ENCODE measurements at regions not wholly inside any gene's neighbourhood (a gene's known extent, or its start where the extent isn't known, plus 50 kb on each side); places are given as distances from the start of the nearest gene placed in this dataset.

DNA sequence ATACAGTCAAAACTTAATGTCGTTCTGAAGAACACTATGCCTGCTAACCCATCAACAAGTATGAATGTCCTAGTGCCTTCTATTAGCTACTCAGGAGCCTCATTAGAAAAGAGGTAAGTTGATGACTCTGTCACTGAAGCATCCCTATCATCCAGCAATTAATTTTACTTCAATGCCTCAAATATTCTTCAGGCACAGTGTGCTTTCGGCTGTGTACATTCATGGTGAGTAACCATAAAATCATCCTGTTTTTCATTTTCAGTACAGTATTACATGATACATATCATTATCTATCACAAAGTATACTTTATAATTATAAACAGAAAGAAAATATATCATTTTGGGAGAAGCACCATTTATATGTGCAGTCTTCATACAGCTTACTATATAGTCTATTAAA lies 495.5 kb upstream of the ZWINT start:
- H3K4me3 ChIP-seq (ENCODE audit: low read depth, low read length) = no peak overlapping the region
- TF ChIP-seq, protein P1, sequence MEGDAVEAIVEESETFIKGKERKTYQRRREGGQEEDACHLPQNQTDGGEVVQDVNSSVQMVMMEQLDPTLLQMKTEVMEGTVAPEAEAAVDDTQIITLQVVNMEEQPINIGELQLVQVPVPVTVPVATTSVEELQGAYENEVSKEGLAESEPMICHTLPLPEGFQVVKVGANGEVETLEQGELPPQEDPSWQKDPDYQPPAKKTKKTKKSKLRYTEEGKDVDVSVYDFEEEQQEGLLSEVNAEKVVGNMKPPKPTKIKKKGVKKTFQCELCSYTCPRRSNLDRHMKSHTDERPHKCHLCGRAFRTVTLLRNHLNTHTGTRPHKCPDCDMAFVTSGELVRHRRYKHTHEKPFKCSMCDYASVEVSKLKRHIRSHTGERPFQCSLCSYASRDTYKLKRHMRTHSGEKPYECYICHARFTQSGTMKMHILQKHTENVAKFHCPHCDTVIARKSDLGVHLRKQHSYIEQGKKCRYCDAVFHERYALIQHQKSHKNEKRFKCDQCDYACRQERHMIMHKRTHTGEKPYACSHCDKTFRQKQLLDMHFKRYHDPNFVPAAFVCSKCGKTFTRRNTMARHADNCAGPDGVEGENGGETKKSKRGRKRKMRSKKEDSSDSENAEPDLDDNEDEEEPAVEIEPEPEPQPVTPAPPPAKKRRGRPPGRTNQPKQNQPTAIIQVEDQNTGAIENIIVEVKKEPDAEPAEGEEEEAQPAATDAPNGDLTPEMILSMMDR (IDR thresholded peaks at IDR 0.05; ENCODE audit: low read depth, low read length) = no peak

DNA sequence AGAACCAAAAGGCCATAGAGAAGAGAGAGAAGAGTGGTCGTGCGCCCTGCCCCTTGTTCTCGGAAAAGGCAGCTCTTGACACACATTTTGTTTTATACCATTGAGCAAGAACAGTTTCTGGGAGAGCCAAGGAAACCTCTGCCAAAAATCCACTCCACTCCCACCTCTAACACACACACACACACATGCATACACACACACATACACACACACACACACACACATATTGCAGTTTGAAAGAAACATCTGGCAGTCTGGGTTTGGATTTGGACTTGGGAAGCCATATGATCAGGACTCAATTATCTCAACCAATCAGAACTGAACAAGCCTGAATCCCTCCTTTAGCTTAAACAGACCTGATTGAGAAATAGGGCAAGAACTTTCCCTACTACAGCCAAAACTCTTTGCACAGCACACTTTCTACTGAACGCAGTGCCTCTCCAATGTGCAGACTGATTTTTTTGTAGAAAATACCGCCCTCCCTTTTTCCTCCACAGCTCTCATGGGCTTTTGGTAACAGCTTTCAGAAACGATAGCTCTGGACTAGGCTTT lies 484.0 kb upstream of the ZWINT start:
- TF ChIP-seq, protein P1 (IDR thresholded peaks at IDR 0.05; ENCODE audit: low read depth, low read length) = no peak
- H3K4me3 ChIP-seq (ENCODE audit: low read depth, low read length) = no peak overlapping the region

DNA sequence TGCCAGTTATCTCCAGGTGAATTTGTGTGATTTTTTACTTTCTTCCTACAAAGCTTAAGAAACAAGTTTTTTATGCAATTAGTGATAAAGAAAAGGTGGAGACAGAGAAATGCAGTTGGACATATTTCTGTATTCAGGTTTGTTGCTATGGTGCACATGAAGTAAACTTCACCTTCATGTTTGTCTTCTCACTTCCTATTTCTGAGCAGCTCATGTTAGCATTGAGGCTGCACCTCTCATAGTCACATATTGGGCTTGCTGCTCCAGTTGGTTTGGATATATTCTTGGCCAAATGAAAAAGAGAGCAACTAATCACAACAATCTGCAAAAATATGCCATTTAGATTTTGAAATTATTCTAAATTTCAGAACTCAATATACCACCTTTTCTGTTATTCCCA lies 475.6 kb upstream of the ZWINT start:
- no peak overlapping the region for H3K4me3 ChIP-seq (ENCODE audit: low read depth, low read length)
- TF ChIP-seq, protein P1 (IDR thresholded peaks at IDR 0.05; ENCODE audit: low read depth, low read length) = no peak

DNA sequence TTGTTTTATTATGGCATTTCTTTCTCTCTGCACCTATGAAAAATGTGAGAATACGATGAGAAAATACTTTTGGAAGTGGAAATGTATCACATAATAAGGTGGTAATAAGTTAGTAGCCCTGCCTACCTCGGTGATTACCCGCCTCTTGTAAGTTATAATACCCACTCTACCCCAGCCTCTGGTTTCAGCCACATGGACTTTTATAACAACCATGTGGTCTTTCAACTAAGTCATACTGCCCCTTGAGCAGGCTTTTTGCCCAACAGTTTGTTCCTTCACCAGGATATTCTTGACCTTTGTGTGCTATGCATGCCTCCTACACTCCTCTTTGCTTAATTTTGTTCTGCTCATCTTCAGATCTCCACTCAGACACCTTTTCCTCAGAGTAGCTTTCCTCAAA lies 470.6 kb upstream of the ZWINT start:
- H3K4me3 ChIP-seq (ENCODE audit: low read depth, low read length) = no peak overlapping the region
- TF ChIP-seq, protein P1 (IDR thresholded peaks at IDR 0.05; ENCODE audit: low read depth, low read length) = no peak

DNA sequence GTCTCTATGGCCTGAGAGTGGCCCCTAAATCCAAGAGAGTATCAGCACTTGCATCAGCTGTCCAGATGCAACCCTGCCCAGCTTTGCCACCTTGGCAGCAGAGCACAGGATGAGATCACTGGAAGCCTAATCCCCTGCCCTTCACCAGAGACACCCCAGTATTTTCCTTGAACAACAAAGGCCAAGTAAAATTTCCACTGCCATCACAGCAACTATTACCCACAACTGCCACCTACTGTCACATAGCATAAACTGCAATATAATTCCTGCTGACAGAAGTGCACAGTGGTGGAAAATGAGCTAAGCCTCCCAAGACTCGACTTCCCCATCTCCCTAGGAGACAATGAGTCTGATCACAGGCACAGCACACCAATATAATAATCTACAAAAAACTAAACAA lies 462.8 kb upstream of the ZWINT start:
- TF ChIP-seq, protein P1 (IDR thresholded peaks at IDR 0.05; ENCODE audit: low read depth, low read length) = no peak
- no peak overlapping the region for H3K4me3 ChIP-seq (ENCODE audit: low read depth, low read length)

DNA sequence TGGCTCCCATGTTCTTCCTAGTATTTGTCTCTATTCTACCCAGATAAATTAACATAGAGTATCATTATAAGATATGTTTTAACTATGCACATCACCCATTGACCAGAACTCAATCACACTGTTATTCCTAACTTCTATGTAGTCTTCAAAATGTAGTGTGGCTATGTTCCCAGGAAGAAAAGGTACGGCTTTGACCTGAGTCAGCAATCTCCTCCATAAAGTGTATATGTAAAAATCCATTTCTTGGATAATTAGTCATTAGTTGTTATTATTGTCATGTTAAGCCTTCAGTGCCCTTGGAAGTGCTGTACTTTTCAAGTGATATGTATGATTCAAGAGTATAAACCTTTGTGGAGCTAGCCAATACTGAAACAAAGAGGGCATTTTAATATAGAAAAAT lies 444.0 kb upstream of the ZWINT start:
- H3K4me3 ChIP-seq (ENCODE audit: low read depth, low read length) = no peak overlapping the region
- TF ChIP-seq, protein P1 (IDR thresholded peaks at IDR 0.05; ENCODE audit: low read depth, low read length) = no peak

DNA sequence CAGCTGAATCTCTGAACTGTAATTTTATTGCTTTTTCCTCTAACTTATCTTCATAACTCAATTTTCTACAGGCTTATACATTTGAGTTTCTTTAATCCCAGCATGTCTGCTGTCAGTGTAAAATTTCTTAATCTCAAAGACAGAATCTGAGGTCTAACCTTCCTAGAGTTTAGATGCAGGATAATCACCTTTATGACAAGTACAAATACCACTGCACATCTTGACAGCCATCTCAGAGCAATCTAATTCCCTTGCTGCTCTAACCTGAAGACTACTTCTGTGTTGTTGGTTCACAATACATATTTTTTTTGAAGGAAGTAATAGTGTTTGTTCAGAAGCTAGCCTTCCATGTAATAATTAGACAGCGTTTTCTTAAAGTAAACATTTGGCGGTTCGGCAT lies 424.2 kb upstream of the ZWINT start:
- H3K4me3 ChIP-seq (ENCODE audit: low read depth, low read length) = no peak overlapping the region
- TF ChIP-seq, protein P1 (IDR thresholded peaks at IDR 0.05; ENCODE audit: low read depth, low read length) = no peak
